ENCODE measurements at regions not wholly inside any gene's neighbourhood (a gene's known extent, or its start where the extent isn't known, plus 50 kb on each side); places are given as distances from the start of the nearest gene placed in this dataset.

DNA sequence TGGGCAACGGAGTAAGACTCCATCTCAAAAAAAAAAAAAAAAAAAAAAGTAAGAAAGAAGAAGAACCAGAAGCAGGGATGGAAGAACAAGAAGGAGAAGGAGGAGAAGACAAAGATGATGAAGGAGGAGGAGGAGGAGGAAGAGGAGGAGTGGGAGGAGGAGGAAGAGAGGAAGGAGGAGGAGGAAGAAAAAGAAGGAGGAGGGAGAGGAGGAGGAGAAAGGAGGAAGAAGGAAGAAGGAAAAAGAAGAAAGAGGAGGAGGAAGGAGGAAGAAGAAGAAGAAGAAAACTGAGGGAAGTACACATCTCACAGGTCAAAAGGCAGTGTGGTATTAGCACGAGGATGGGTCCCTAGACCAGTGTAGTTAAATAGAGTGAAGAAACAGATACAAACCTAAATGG, 65.1 kb upstream of the SCAF8 start:
- Histone ChIP-seq H3K4me1 (ENCODE audit: control insufficient read depth in 5 of 5, insufficient read depth in 5 of 5, low read length in 5 of 5) (no peaks in the 10 kb centered on the region), H3K9me3 (ENCODE audit: control insufficient read depth in 4 of 4, insufficient read depth in 3 of 4, low read length in 3 of 4) (no peaks in the 10 kb centered on the region), H3K36me3 (ENCODE audit: control insufficient read depth in 4 of 4, insufficient read depth in 4 of 4, low read length in 4 of 4) (no peaks in the 10 kb centered on the region), H3K9ac (ENCODE audit: insufficient read depth in 1 of 2, low read length in 2 of 2) (no peak overlapping the region), H3K4me3 (no peak overlapping the region), H3K27ac (ENCODE audit: low read depth in 1 of 2, low read length in 1 of 2) (no peak overlapping the region), H3K27me3 (ENCODE audit: control insufficient read depth in 3 of 3, insufficient read depth in 3 of 3, low read length in 2 of 3) (no peaks in the 10 kb centered on the region)
- WGBS, 2 donors, result 81 to 90% methylated on average over 2 of the region's 2 CpGs
- no peak for DNase-seq
- ATAC-seq (ENCODE audit: insufficient read depth, low FRiP score), result no peak
- TF ChIP-seq, protein P1, sequence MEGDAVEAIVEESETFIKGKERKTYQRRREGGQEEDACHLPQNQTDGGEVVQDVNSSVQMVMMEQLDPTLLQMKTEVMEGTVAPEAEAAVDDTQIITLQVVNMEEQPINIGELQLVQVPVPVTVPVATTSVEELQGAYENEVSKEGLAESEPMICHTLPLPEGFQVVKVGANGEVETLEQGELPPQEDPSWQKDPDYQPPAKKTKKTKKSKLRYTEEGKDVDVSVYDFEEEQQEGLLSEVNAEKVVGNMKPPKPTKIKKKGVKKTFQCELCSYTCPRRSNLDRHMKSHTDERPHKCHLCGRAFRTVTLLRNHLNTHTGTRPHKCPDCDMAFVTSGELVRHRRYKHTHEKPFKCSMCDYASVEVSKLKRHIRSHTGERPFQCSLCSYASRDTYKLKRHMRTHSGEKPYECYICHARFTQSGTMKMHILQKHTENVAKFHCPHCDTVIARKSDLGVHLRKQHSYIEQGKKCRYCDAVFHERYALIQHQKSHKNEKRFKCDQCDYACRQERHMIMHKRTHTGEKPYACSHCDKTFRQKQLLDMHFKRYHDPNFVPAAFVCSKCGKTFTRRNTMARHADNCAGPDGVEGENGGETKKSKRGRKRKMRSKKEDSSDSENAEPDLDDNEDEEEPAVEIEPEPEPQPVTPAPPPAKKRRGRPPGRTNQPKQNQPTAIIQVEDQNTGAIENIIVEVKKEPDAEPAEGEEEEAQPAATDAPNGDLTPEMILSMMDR (IDR thresholded peaks at IDR 0.05; ENCODE audit: control extremely low read depth, extremely low read depth), result no peak

DNA sequence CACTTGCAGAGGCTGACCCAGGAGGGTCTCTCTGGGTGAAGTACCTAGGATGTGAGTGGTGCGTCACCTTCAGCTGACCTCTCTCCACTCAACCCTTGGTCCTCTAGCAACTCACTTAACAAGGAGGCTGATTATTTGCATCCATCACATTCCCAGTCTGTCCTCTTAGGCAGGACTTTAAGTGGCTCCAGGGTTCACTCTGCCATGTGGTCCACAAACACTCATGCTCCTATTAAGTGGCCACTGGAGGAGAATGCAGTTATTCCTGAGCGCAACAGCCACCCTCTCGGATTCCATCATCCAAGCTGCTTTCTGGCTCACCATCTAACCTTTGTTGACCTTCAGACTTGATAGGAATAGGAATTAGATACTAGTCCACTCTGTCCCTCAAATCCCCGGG, 61.1 kb upstream of the SCAF8 start:
- H3K9me3 ChIP-seq (ENCODE audit: control insufficient read depth in 4 of 4, insufficient read depth in 3 of 4, low read length in 3 of 4), result peaks cover 0 to 2% (median 0%) of the 10 kb centered on the region in 4 donors
- H3K36me3 ChIP-seq (ENCODE audit: control insufficient read depth in 4 of 4, insufficient read depth in 4 of 4, low read length in 4 of 4), result no peaks in the 10 kb centered on the region
- TF ChIP-seq, protein P1 (IDR thresholded peaks at IDR 0.05; ENCODE audit: control extremely low read depth, extremely low read depth), result no peak
- ATAC-seq (ENCODE audit: insufficient read depth, low FRiP score) (no peak), DNase-seq (peak in 2 of 3 donors; percentile 25 to 30)
- no peak overlapping the region for H3K9ac ChIP-seq (ENCODE audit: insufficient read depth in 1 of 2, low read length in 2 of 2)
- no peaks in the 10 kb centered on the region for H3K27me3 ChIP-seq (ENCODE audit: control insufficient read depth in 3 of 3, insufficient read depth in 3 of 3, low read length in 2 of 3)
- H3K4me1 ChIP-seq (ENCODE audit: control insufficient read depth in 5 of 5, insufficient read depth in 5 of 5, low read length in 5 of 5), result no peaks in the 10 kb centered on the region
- no peak overlapping the region for H3K4me3 ChIP-seq
- 70 to 88% methylated on average over 4 of the region's 4 CpGs for WGBS, 2 donors
- H3K27ac ChIP-seq (ENCODE audit: low read depth in 1 of 2, low read length in 1 of 2), result no peak overlapping the region

DNA sequence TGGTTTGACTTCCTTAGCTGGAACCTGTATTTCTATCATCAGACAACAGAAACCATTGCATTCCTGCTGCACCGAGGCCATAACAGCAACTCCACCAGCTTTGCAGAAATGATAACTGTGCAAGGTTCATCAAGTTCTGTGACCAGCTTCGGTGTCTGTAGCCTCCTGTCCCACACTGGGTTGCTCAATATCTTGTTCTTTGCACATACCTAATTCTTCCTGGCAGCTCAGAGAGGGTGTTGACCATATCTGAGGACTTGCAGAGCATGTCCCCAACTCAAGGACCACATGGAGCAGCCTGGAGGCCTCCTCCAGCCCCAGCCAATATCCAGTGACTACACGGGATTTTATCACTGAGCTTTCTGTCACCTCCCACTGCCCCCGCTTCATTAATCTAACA, 59.3 kb upstream of the SCAF8 start:
- ATAC-seq (ENCODE audit: insufficient read depth, low FRiP score), result no peak
- no peak overlapping the region for H3K4me3 ChIP-seq
- no peaks in the 10 kb centered on the region for H3K36me3 ChIP-seq (ENCODE audit: control insufficient read depth in 4 of 4, insufficient read depth in 4 of 4, low read length in 4 of 4)
- H3K27ac ChIP-seq (ENCODE audit: low read depth in 1 of 2, low read length in 1 of 2), result no peak overlapping the region
- 50 to 74% methylated on average over 4 of the region's 4 CpGs for WGBS, 2 donors
- H3K27me3 ChIP-seq (ENCODE audit: control insufficient read depth in 3 of 3, insufficient read depth in 3 of 3, low read length in 2 of 3), result no peaks in the 10 kb centered on the region
- no peak for DNase-seq
- H3K9ac ChIP-seq (ENCODE audit: insufficient read depth in 1 of 2, low read length in 2 of 2), result no peak overlapping the region
- TF ChIP-seq, protein P1 (IDR thresholded peaks at IDR 0.05; ENCODE audit: control extremely low read depth, extremely low read depth), result no peak
- H3K9me3 ChIP-seq (ENCODE audit: control insufficient read depth in 4 of 4, insufficient read depth in 3 of 4, low read length in 3 of 4), result peaks cover 0 to 2% (median 0%) of the 10 kb centered on the region in 4 donors
- H3K4me1 ChIP-seq (ENCODE audit: control insufficient read depth in 5 of 5, insufficient read depth in 5 of 5, low read length in 5 of 5), result no peaks in the 10 kb centered on the region

DNA sequence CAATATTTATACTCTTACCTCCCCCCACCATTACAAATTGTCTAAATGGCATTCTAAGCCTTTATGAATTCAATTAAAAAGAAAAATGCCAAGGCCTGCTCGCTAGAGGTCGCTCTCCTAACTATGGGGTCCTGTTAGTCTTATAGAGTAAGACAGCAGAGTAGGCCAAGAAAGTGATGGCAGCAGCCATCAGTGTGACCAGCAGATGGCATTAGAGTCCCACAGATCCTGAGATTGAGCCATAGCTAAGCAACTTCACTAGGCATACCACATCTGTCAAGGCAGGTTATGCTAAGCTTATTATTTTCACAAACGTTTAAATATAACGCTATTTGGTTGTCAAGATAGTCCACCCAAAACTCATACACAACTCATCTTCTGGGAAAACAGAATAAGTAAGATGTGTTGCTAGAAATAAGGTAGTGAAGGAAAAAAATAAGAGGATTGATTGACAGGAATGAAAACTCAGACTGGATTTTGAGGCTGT, 57.6 kb upstream of the SCAF8 start:
- TF ChIP-seq, protein P1 (IDR thresholded peaks at IDR 0.05; ENCODE audit: control extremely low read depth, extremely low read depth), result peak; percentile 99
- H3K27me3 ChIP-seq (ENCODE audit: control insufficient read depth in 3 of 3, insufficient read depth in 3 of 3, low read length in 2 of 3), result no peaks in the 10 kb centered on the region
- peak; percentile 94 to 98 (median 97) for DNase-seq
- no peak overlapping the region for H3K9ac ChIP-seq (ENCODE audit: insufficient read depth in 1 of 2, low read length in 2 of 2)
- H3K9me3 ChIP-seq (ENCODE audit: control insufficient read depth in 4 of 4, insufficient read depth in 3 of 4, low read length in 3 of 4), result peaks cover 0 to 2% (median 0%) of the 10 kb centered on the region in 4 donors
- ATAC-seq (ENCODE audit: insufficient read depth, low FRiP score), result peak; percentile 97
- 0 to 1% methylated on average over 4 of the region's 4 CpGs for WGBS, 2 donors
- H3K36me3 ChIP-seq (ENCODE audit: control insufficient read depth in 4 of 4, insufficient read depth in 4 of 4, low read length in 4 of 4), result no peaks in the 10 kb centered on the region
- no peak overlapping the region for H3K4me3 ChIP-seq
- H3K27ac ChIP-seq (ENCODE audit: low read depth in 1 of 2, low read length in 1 of 2), result no peak overlapping the region
- no peaks in the 10 kb centered on the region for H3K4me1 ChIP-seq (ENCODE audit: control insufficient read depth in 5 of 5, insufficient read depth in 5 of 5, low read length in 5 of 5)
